B cell (primary cell): ENCODE measurements at regions not wholly inside any gene's neighbourhood (a gene's known extent, or its start where the extent isn't known, plus 50 kb on each side); places are given as distances from the start of the nearest gene placed in this dataset.

Experiments used
- ATAC-seq: fragments of 200-7000 bp; cut with Tn5 transposase; one replicate; pipeline ENCODE4 v1.10.0; 2021; ENCODE audit warnings: low read depth, mild to moderate bottlenecking, moderate number of reproducible peaks, moderate library complexity
- CTCF ChIA-PET: fragments of 350-600 bp; sonication (Branson Sonifier 250); formaldehyde crosslinking; loops from one replicate; lab custom pipeline; 2021; ENCODE audit warnings: antibody characterized with exemption, inconsistent platforms; lab: Charles Lee
- POLR2A ChIA-PET: fragments of 350-600 bp; sonication (Branson Sonifier 250); formaldehyde crosslinking; loops from one replicate; lab custom pipeline; 2021; ENCODE audit warnings: antibody characterized with exemption; lab: Charles Lee
- DNase-seq: peaks from one replicate; pipeline ENCODE4 v3.0.0; 2013
- H2AFZ ChIP-seq: 2 replicates; pipeline ENCODE4 v1.6.1; 2012; ENCODE audit warnings: mild to moderate bottlenecking, low read depth, low read length; ENCODE audit not compliant: insufficient read depth, poor library complexity, severe bottlenecking
- H3K27ac ChIP-seq, 2 donors: 1 replicate in 1 of 2; 2 replicates in 1 of 2; pipeline ENCODE4 v1.5.1; 2012 to 2013; ENCODE audit warnings: low read length in 2 of 2, mild to moderate bottlenecking in 2 of 2, moderate library complexity in 1 of 2
- H3K27me3 ChIP-seq, 4 experiments: fragments of 200-600 bp in 1 of 4; sonication (generic) in 1 of 4; replicated peaks in 1 of 4; 1 replicate in 2 of 4; 2 replicates in 2 of 4; pipeline versions ENCODE4 v1.6.1 to v1.7.0; 2013 to 2016; ENCODE audit warnings: low read length in 3 of 4, mild to moderate bottlenecking in 2 of 4, mixed read lengths in 1 of 4, moderate library complexity in 1 of 4; ENCODE audit not compliant: insufficient read depth in 4 of 4, control insufficient read depth in 3 of 4; ENCODE audit errors: control extremely low read depth in 1 of 4
- H3K36me3 ChIP-seq, 2 experiments: replicated peaks in 1 of 2; 1 replicate in 1 of 2; 2 replicates in 1 of 2; pipeline versions ENCODE4 v1.6.1 to v1.7.1; 2013; ENCODE audit warnings: low read length in 1 of 2; ENCODE audit not compliant: insufficient read depth in 2 of 2, control insufficient read depth in 1 of 2; ENCODE audit errors: control extremely low read depth in 1 of 2, extremely low read depth in 1 of 2
- H3K4me1 ChIP-seq, 2 donors: fragments of 200-600 bp in 1 of 2; sonication (generic) in 1 of 2; 1 replicate in 1 of 2; 2 replicates in 1 of 2; pipeline versions ENCODE4 v1.5.1 to v1.6.1; 2013 to 2017; ENCODE audit warnings: low read length in 2 of 2; ENCODE audit not compliant: control insufficient read depth in 2 of 2, insufficient read depth in 2 of 2
- H3K4me2 ChIP-seq: replicated peaks from 2 replicates; pipeline ENCODE3; 2012; ENCODE audit warnings: mild to moderate bottlenecking, low read depth, low read length; ENCODE audit not compliant: poor library complexity, severe bottlenecking
- H3K4me3 ChIP-seq, 5 experiments: fragments of 200-600 bp in 1 of 5; sonication (generic) in 1 of 5; 1 replicate in 3 of 5; 2 replicates in 2 of 5; pipeline versions ENCODE4 v1.5.1 to v1.7.0; 2011 to 2016; ENCODE audit warnings: low read length in 4 of 5, mild to moderate bottlenecking in 4 of 5, low read depth in 2 of 5, control low read depth in 1 of 5, moderate library complexity in 1 of 5; ENCODE audit not compliant: insufficient read depth in 1 of 5; ENCODE audit errors: control extremely low read depth in 1 of 5, extremely low read depth in 1 of 5
- H3K79me2 ChIP-seq: fragments of 200-600 bp; sonication (generic); one replicate; pipeline ENCODE4 v1.6.0; 2016; ENCODE audit warnings: low read length; ENCODE audit not compliant: control insufficient read depth, insufficient read depth
- H3K9ac ChIP-seq: fragments of 200-600 bp; sonication (generic); 2 replicates; pipeline ENCODE4 v1.6.1; 2017; ENCODE audit warnings: mild to moderate bottlenecking, low read length, moderate library complexity
- H3K9me3 ChIP-seq, 3 donors: one replicate each; pipeline versions ENCODE4 v1.6.1 to v1.7.1; 2013; ENCODE audit warnings: low read length in 2 of 3; ENCODE audit not compliant: control insufficient read depth in 2 of 3, insufficient read depth in 1 of 3; ENCODE audit errors: control extremely low read depth in 1 of 3
- H4K20me1 ChIP-seq: 2 replicates; pipeline ENCODE4 v1.6.0; 2012; ENCODE audit warnings: mild to moderate bottlenecking, low read length; ENCODE audit not compliant: insufficient read depth, control insufficient read depth, poor library complexity, severe bottlenecking
- H3K27ac Mint-ChIP-seq: one replicate; pipeline ENCODE4 v1.8.0; 2021; ENCODE audit warnings: mixed read lengths
- H3K27me3 Mint-ChIP-seq: one replicate; pipeline ENCODE4 v1.8.0; 2021; ENCODE audit warnings: mixed read lengths
- H3K4me1 Mint-ChIP-seq: one replicate; pipeline ENCODE4 v1.8.0; 2021; ENCODE audit warnings: mixed read lengths
- H3K4me3 Mint-ChIP-seq: one replicate; pipeline ENCODE4 v1.8.0; 2021; ENCODE audit warnings: mixed read lengths
- H3K9me3 Mint-ChIP-seq: one replicate; pipeline ENCODE4 v1.8.0; 2022; ENCODE audit warnings: mixed read lengths; ENCODE audit not compliant: insufficient read depth
- CTCF ChIP-seq: fragments of 200-600 bp; IDR thresholded peaks from one replicate; pipeline ENCODE4 v1.8.0; 2022; ENCODE audit warnings: antibody characterized with exemption, mild to moderate bottlenecking
- EZH2 ChIP-seq: IDR thresholded peaks from 2 replicates; pipeline ENCODE4 v1.6.1; 2012; ENCODE audit warnings: borderline replicate concordance, low read depth, mild to moderate bottlenecking, moderate library complexity, low read length; ENCODE audit not compliant: insufficient read depth, poor library complexity, severe bottlenecking
- WGBS: methylation state at CpG from one replicate; pipeline ENCODE4 v1.1.5; 2013; ENCODE audit warnings: missing lambda C conversion rate; ENCODE audit not compliant: insufficient coverage; 5-methylcytosine and 5-hydroxymethylcytosine counted together
- intact Hi-C: fragments of 100-400 bp; cut with micrococcal nuclease; formaldehyde crosslinking; loops from one replicate; pipeline ENCODE4 v1.10.0; 2022

GRCh38 chr12:40597133-40597532, 95.1 kb upstream of the CNTN1 start:
- CTCF ChIA-PET, result no interaction called here
- ATAC-seq (no peak), DNase-seq (no peak)
- Mint-ChIP-seq H3K9me3 (no peaks in the 10 kb centered on the region), H3K4me1 (no peaks in the 10 kb centered on the region), H3K4me3 (no peak overlapping the region), H3K27ac (no peak overlapping the region), H3K27me3 (no peaks in the 10 kb centered on the region)
- no peaks in the 10 kb centered on the region for H3K4me1 ChIP-seq
- no peak overlapping the region for H3K4me3 ChIP-seq
- no peak for TF ChIP-seq CTCF
- TF ChIP-seq EZH2, result no peak
- no peaks in the 10 kb centered on the region for H3K79me2 ChIP-seq
- H4K20me1 ChIP-seq, result no peaks in the 10 kb centered on the region
- no peaks in the 10 kb centered on the region for H3K27me3 ChIP-seq
- intact Hi-C loops, result no loop called here
- no peak overlapping the region for H3K4me2 ChIP-seq
- POLR2A ChIA-PET, result no interaction called here
- no peak overlapping the region for H3K27ac ChIP-seq
- H2AFZ ChIP-seq, result no peak overlapping the region
- no peaks in the 10 kb centered on the region for H3K36me3 ChIP-seq
- H3K9ac ChIP-seq, result no peak overlapping the region
- WGBS, result 90% methylated on average over 3 of the region's 3 CpGs
- H3K9me3 ChIP-seq, result peaks cover 0 to 1% (median 0%) of the 10 kb centered on the region in 3 donors

- Mint-ChIP-seq H3K27ac (no peak overlapping the region), H3K27me3 (no peaks in the 10 kb centered on the region)
- no peaks in the 10 kb centered on the region for H3K79me2 ChIP-seq
Measured at GRCh38 chr12:40598073-40598472, 94.2 kb upstream of the CNTN1 start.

More at GRCh38 chr12:40598073-40598472, 94.2 kb upstream of the CNTN1 start:
- H3K4me3 ChIP-seq, result no peak overlapping the region
- WGBS, result 67% methylated on average over 1 of the region's 2 CpGs
- ChIA-PET CTCF (no interaction called here), POLR2A (no interaction called here)
- Mint-ChIP-seq H3K9me3 (no peaks in the 10 kb centered on the region), H3K4me3 (no peak overlapping the region), H3K4me1 (no peaks in the 10 kb centered on the region)
- TF ChIP-seq CTCF, result no peak
- no peak for TF ChIP-seq EZH2
- H3K36me3 ChIP-seq, result no peaks in the 10 kb centered on the region
- intact Hi-C loops, result no loop called here
- DNase-seq, result no peak
- no peaks in the 10 kb centered on the region for H3K27me3 ChIP-seq
- H4K20me1 ChIP-seq, result no peaks in the 10 kb centered on the region
- H3K27ac ChIP-seq, result no peak overlapping the region
- H3K9ac ChIP-seq, result no peak overlapping the region
- H3K9me3 ChIP-seq, result peaks cover 0 to 1% (median 0%) of the 10 kb centered on the region in 3 donors
- no peak overlapping the region for H2AFZ ChIP-seq
- no peaks in the 10 kb centered on the region for H3K4me1 ChIP-seq
- ATAC-seq, result no peak
- H3K4me2 ChIP-seq, result no peak overlapping the region
